HUES6 (cell line): ENCODE measurements at regions not wholly inside any gene's neighbourhood (a gene's known extent, or its start where the extent isn't known, plus 50 kb on each side); places are given as distances from the start of the nearest gene placed in this dataset.

Source experiments
- H3K27ac ChIP-seq: 2 replicates; pipeline ENCODE4 v1.7.0; 2013; ENCODE audit warnings: low read depth, mild to moderate bottlenecking, low read length, inconsistent platforms
- H3K27me3 ChIP-seq: 2 replicates; pipeline ENCODE4 v1.6.1; 2013; ENCODE audit warnings: low read length; ENCODE audit not compliant: control insufficient read depth, insufficient read depth
- H3K36me3 ChIP-seq: 2 replicates; pipeline ENCODE4 v1.6.1; 2013; ENCODE audit warnings: low read length; ENCODE audit not compliant: control insufficient read depth, insufficient read depth
- H3K4me1 ChIP-seq: 2 replicates; pipeline ENCODE4 v1.6.1; 2013; ENCODE audit warnings: low read length; ENCODE audit not compliant: control insufficient read depth, insufficient read depth
- H3K4me3 ChIP-seq: 2 replicates; pipeline ENCODE4 v1.5.1; 2013; ENCODE audit warnings: low read depth, low read length
- H3K9ac ChIP-seq: one replicate; pipeline ENCODE4 v1.6.1; 2013; ENCODE audit warnings: mild to moderate bottlenecking, low read length
- H3K9me3 ChIP-seq: 2 replicates; pipeline ENCODE4 v1.6.1; 2013; ENCODE audit warnings: low read depth, low read length; ENCODE audit not compliant: control insufficient read depth, insufficient read depth

GRCh38 chr3:176512037-176512436 is 685.2 kb downstream of the TBL1XR1 start:
- Histone ChIP-seq H3K27me3 (no peaks in the 10 kb centered on the region), H3K4me3 (no peak overlapping the region), H3K9me3 (peaks cover 62% of the 10 kb centered on the region), H3K27ac (no peak overlapping the region), H3K9ac (no peak overlapping the region), H3K4me1 (no peaks in the 10 kb centered on the region), H3K36me3 (no peaks in the 10 kb centered on the region)

GRCh38 chr3:176510097-176510496 is 687.2 kb downstream of the TBL1XR1 start:
- Histone ChIP-seq H3K36me3 (no peaks in the 10 kb centered on the region), H3K27ac (no peak overlapping the region), H3K27me3 (no peaks in the 10 kb centered on the region), H3K4me3 (no peak overlapping the region), H3K4me1 (peaks cover 14% of the 10 kb centered on the region), H3K9me3 (peaks cover 59% of the 10 kb centered on the region), H3K9ac (no peak overlapping the region)

GRCh38 chr3:176505878-176506621 is 691.2 kb downstream of the TBL1XR1 start:
- Histone ChIP-seq H3K9me3 (peaks cover 22% of the 10 kb centered on the region), H3K4me1 (peaks cover 16% of the 10 kb centered on the region), H3K27ac (peak overlapping the region; percentile 52), H3K4me3 (0 out of 2 replicates have a peak overlapping the region, but pooled peaks have one; percentile 3), H3K9ac (peak overlapping the region; percentile 21), H3K27me3 (no peaks in the 10 kb centered on the region), H3K36me3 (no peaks in the 10 kb centered on the region)

GRCh38 chr3:176491084-176491483 is 706.2 kb downstream of the TBL1XR1 start:
- Histone ChIP-seq H3K27me3 (no peaks in the 10 kb centered on the region), H3K4me3 (no peak overlapping the region), H3K36me3 (no peaks in the 10 kb centered on the region), H3K9ac (no peak overlapping the region), H3K4me1 (no peaks in the 10 kb centered on the region), H3K9me3 (no peaks in the 10 kb centered on the region), H3K27ac (no peak overlapping the region)

- Histone ChIP-seq H3K4me1 (no peaks in the 10 kb centered on the region), H3K9me3 (no peaks in the 10 kb centered on the region), H3K36me3 (no peaks in the 10 kb centered on the region), H3K4me3 (no peak overlapping the region), H3K27me3 (no peaks in the 10 kb centered on the region), H3K9ac (no peak overlapping the region), H3K27ac (no peak overlapping the region)
These were observed 706.9 kb downstream of the TBL1XR1 start for GRCh38 chr3:176490357-176490756.

- H3K4me3 ChIP-seq = no peak overlapping the region
- H3K4me1 ChIP-seq = no peaks in the 10 kb centered on the region
- H3K27ac ChIP-seq = no peak overlapping the region
- H3K27me3 ChIP-seq = no peaks in the 10 kb centered on the region
- H3K9me3 ChIP-seq = no peaks in the 10 kb centered on the region
- H3K36me3 ChIP-seq = no peaks in the 10 kb centered on the region
- no peak overlapping the region for H3K9ac ChIP-seq
These were observed 718.0 kb downstream of the TBL1XR1 start for GRCh38 chr3:176479248-176479647.

- Histone ChIP-seq H3K27ac (no peak overlapping the region), H3K36me3 (no peaks in the 10 kb centered on the region), H3K9ac (no peak overlapping the region)
These were observed 727.5 kb downstream of the TBL1XR1 start for GRCh38 chr3:176469694-176470205.

GRCh38 chr3:176463610-176464009 is 733.7 kb downstream of the TBL1XR1 start:
- peaks cover 2% of the 10 kb centered on the region; the same call in 1 of the 2 replicates for H3K9me3 ChIP-seq
- peaks cover 11% of the 10 kb centered on the region; the same call in 1 of the 2 replicates for H3K27me3 ChIP-seq
- no peak overlapping the region for H3K9ac ChIP-seq
- no peak overlapping the region for H3K4me3 ChIP-seq
- no peaks in the 10 kb centered on the region for H3K4me1 ChIP-seq
- no peaks in the 10 kb centered on the region for H3K36me3 ChIP-seq
- no peak overlapping the region for H3K27ac ChIP-seq

More at GRCh38 chr3:176469694-176470205, 727.5 kb downstream of the TBL1XR1 start:
- Histone ChIP-seq H3K4me3 (no peak overlapping the region), H3K27me3 (peaks cover 17% of the 10 kb centered on the region), H3K4me1 (no peaks in the 10 kb centered on the region; the same call in 1 of the 2 replicates), H3K9me3 (no peaks in the 10 kb centered on the region)

GRCh38 chr3:176447369-176447768 is 749.9 kb downstream of the TBL1XR1 start:
- Histone ChIP-seq H3K4me1 (no peaks in the 10 kb centered on the region), H3K9me3 (0 out of 2 replicates have a peak, but pooled peaks cover 2% of the 10 kb centered on the region), H3K4me3 (no peak overlapping the region), H3K27me3 (no peaks in the 10 kb centered on the region), H3K36me3 (no peaks in the 10 kb centered on the region), H3K27ac (no peak overlapping the region), H3K9ac (no peak overlapping the region)

- no peaks in the 10 kb centered on the region for H3K4me1 ChIP-seq
- no peak overlapping the region for H3K4me3 ChIP-seq
- 0 out of 2 replicates have a peak, but pooled peaks cover 2% of the 10 kb centered on the region for H3K9me3 ChIP-seq
- no peaks in the 10 kb centered on the region for H3K27me3 ChIP-seq
- no peak overlapping the region for H3K27ac ChIP-seq
- no peak overlapping the region for H3K9ac ChIP-seq
- no peaks in the 10 kb centered on the region for H3K36me3 ChIP-seq
These were observed 755.0 kb downstream of the TBL1XR1 start for GRCh38 chr3:176442326-176442725.

- Histone ChIP-seq H3K27me3 (no peaks in the 10 kb centered on the region), H3K27ac (no peak overlapping the region), H3K9me3 (0 out of 2 replicates have a peak, but pooled peaks cover 2% of the 10 kb centered on the region), H3K4me1 (0 out of 2 replicates have a peak, but pooled peaks cover under 1% of the 10 kb centered on the region), H3K4me3 (no peak overlapping the region), H3K36me3 (no peaks in the 10 kb centered on the region), H3K9ac (no peak overlapping the region)
These were observed 757.6 kb downstream of the TBL1XR1 start for GRCh38 chr3:176439729-176440128.
